Lower leg skin (tissue), 4 donors: ENCODE measurements at regions not wholly inside any gene's neighbourhood (a gene's known extent, or its start where the extent isn't known, plus 50 kb on each side); places are given as distances from the start of the nearest gene placed in this dataset.

Experiments
- DNase-seq, 2 donors: peaks; one replicate each; pipeline ENCODE4 v3.0.0-alpha.2; 2019; ENCODE audit warnings: low spot score in 2 of 2
- H3K4me3 ChIP-seq: fragments of 200-600 bp; sonication (generic); 2 replicates; pipeline ENCODE4 v1.5.1; 2017; ENCODE audit warnings: mild to moderate bottlenecking, low read depth; ENCODE audit not compliant: poor library complexity, severe bottlenecking
- CTCF ChIP-seq, 3 donors: fragments of 450-650 bp; IDR thresholded peaks; one replicate each; pipeline ENCODE4 v1.5.1; 2016; ENCODE audit warnings: antibody characterized with exemption in 3 of 3, mild to moderate bottlenecking in 3 of 3, moderate library complexity in 2 of 3
- POLR2A ChIP-seq, 2 donors: fragments of 450-650 bp; IDR thresholded peaks; one replicate each; pipeline ENCODE4 v1.6.1; 2016 to 2017; ENCODE audit warnings: antibody characterized with exemption in 2 of 2, mild to moderate bottlenecking in 1 of 2, moderate library complexity in 1 of 2
- WGBS, 2 donors: methylation state at CpG; one replicate each; pipeline ENCODE4 v1.1.5; 2018; 5-methylcytosine and 5-hydroxymethylcytosine counted together
- intact Hi-C: fragments of 100-400 bp; cut with DNase I; formaldehyde crosslinking; loops from one replicate; pipeline ENCODE4 v1.15.0; 2023; ENCODE audit warnings: low total_unique reads

- no peak overlapping the region for H3K4me3 ChIP-seq
- TF ChIP-seq POLR2A (IDR thresholded peaks at IDR 0.05) = no peak
- no peak for TF ChIP-seq CTCF (IDR thresholded peaks at IDR 0.05)
- DNase-seq = no peak
- 77 to 82% methylated on average over 8 of the region's 8 CpGs for WGBS, 2 donors
- intact Hi-C loops = no loop called here
These were observed 289.3 kb upstream of the PODXL start for GRCh38 chr7:131845573-131846314.

GRCh38 chr7:131844369-131844768, 287.9 kb upstream of the PODXL start:
- 18 to 24% methylated on average over 3 of the region's 3 CpGs for WGBS, 2 donors
- TF ChIP-seq CTCF (IDR thresholded peaks at IDR 0.05) = no peak
- TF ChIP-seq POLR2A (IDR thresholded peaks at IDR 0.05) = no peak
- intact Hi-C loops = no loop called here
- DNase-seq = no peak
- H3K4me3 ChIP-seq = no peak overlapping the region

- TF ChIP-seq POLR2A (IDR thresholded peaks at IDR 0.05) (no peak), CTCF (IDR thresholded peaks at IDR 0.05) (no peak)
- DNase-seq = no peak
- WGBS, 2 donors = 10 to 12% methylated on average over 10 of the region's 10 CpGs
- H3K4me3 ChIP-seq = no peak overlapping the region
- intact Hi-C loops = no loop called here
These were observed 287.5 kb upstream of the PODXL start for GRCh38 chr7:131843898-131844331.

GRCh38 chr7:131839967-131840690, 283.7 kb upstream of the PODXL start:
- intact Hi-C loops = no loop called here
- no peak overlapping the region for H3K4me3 ChIP-seq
- no peak for DNase-seq
- TF ChIP-seq CTCF (IDR thresholded peaks at IDR 0.05) = no peak
- TF ChIP-seq POLR2A (IDR thresholded peaks at IDR 0.05) = no peak
- 61 to 67% methylated on average over 4 of the region's 4 CpGs for WGBS, 2 donors

- H3K4me3 ChIP-seq = no peak overlapping the region
- WGBS, 2 donors = 52 to 57% methylated on average over 2 of the region's 2 CpGs
- TF ChIP-seq POLR2A (IDR thresholded peaks at IDR 0.05) = no peak
- TF ChIP-seq CTCF (IDR thresholded peaks at IDR 0.05) = no peak
- intact Hi-C loops = no loop called here
- DNase-seq = no peak
These were observed 280.3 kb upstream of the PODXL start for GRCh38 chr7:131836733-131837132.
